ENCODE measurements at regions not wholly inside any gene's neighbourhood (a gene's known extent, or its start where the extent isn't known, plus 50 kb on each side); places are given as distances from the start of the nearest gene placed in this dataset.

- TF ChIP-seq CTCF (conservative IDR thresholded peaks at IDR 0.05; ENCODE audit: low read depth, low read length) (no peak), EZH2 (IDR thresholded peaks at IDR 0.05; ENCODE audit: low read length, unreplicated experiment) (no peak)
Measured at GRCh38 chr6:15801912-15802311, 139.1 kb upstream of the DTNBP1 start.
